ENCODE measurements at regions not wholly inside any gene's neighbourhood (a gene's known extent, or its start where the extent isn't known, plus 50 kb on each side); places are given as distances from the start of the nearest gene placed in this dataset.

DNA sequence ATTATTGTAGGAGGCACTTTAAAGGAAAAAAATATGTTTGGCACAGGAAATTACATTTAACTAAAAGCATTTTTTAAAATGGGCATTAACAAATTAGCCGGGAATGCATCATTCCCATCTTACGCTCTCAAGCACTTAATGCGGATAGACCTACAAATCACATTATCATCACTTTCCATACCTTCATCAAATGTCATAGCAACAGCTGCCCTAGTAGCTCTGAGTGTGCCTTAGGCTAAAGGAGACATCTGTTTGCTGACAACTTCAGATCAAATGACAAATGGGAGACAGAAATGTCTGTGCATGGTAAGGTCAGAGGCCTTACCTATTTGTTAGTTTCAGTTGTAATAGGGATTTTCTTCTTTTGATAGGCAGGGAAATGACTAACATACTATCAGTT lies 773.2 kb upstream of the SLC10A2 start:
- no peaks in the 10 kb centered on the region; the same call in 1 of the 2 replicates for H3K9me2 ChIP-seq (ENCODE audit: low read depth, low read length)
- TF ChIP-seq, protein P1, sequence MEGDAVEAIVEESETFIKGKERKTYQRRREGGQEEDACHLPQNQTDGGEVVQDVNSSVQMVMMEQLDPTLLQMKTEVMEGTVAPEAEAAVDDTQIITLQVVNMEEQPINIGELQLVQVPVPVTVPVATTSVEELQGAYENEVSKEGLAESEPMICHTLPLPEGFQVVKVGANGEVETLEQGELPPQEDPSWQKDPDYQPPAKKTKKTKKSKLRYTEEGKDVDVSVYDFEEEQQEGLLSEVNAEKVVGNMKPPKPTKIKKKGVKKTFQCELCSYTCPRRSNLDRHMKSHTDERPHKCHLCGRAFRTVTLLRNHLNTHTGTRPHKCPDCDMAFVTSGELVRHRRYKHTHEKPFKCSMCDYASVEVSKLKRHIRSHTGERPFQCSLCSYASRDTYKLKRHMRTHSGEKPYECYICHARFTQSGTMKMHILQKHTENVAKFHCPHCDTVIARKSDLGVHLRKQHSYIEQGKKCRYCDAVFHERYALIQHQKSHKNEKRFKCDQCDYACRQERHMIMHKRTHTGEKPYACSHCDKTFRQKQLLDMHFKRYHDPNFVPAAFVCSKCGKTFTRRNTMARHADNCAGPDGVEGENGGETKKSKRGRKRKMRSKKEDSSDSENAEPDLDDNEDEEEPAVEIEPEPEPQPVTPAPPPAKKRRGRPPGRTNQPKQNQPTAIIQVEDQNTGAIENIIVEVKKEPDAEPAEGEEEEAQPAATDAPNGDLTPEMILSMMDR (IDR thresholded peaks at IDR 0.05; ENCODE audit: low read length), result no peak
- no peak for TF ChIP-seq EZH2 (IDR thresholded peaks at IDR 0.05; ENCODE audit: borderline replicate concordance, low read length)
- no peaks in the 10 kb centered on the region for H4K20me1 ChIP-seq (ENCODE audit: insufficient read depth, low read length)
- H3K27me3 ChIP-seq (ENCODE audit: insufficient read depth, low read length), result no peaks in the 10 kb centered on the region
- H3K9ac ChIP-seq (ENCODE audit: low read length), result no peak overlapping the region
- H3K36me3 ChIP-seq (ENCODE audit: insufficient read depth, low read length), result no peaks in the 10 kb centered on the region
- H3K27ac ChIP-seq (ENCODE audit: low read depth, low read length, poor library complexity, severe bottlenecking), result no peak overlapping the region
- H3F3A ChIP-seq (ENCODE audit: insufficient read depth, low read length), result no peaks in the 10 kb centered on the region
- H3K79me2 ChIP-seq (ENCODE audit: insufficient read depth, low read length), result no peaks in the 10 kb centered on the region
- H2AFZ ChIP-seq (ENCODE audit: low read length), result no peak overlapping the region
- H3K4me2 ChIP-seq (ENCODE audit: low read length), result no peak overlapping the region
- H3K4me3 ChIP-seq (ENCODE audit: low read depth, low read length, poor library complexity, severe bottlenecking), result no peak overlapping the region
- no peaks in the 10 kb centered on the region for H3K9me3 ChIP-seq (ENCODE audit: low read length)
- H3K4me1 ChIP-seq (ENCODE audit: insufficient read depth, low read length, severe bottlenecking), result no peaks in the 10 kb centered on the region

DNA sequence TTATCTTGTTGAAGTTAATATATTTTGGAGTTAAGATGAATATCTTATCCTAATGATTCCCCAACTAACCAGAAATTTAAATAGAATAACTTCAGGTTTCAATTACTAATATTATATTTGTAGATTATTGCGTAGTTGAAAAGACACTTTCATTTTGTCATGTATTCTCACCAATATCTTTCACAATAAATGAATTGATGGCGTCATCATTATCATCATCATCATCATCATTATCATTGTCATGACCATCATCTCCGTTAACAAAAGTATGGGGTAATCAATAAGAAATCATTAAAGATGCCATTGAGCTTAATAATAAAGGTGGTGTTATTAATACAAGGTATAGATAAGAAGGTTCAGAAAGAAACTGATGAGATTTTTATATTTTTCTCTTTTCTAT lies 768.8 kb upstream of the SLC10A2 start:
- H3K79me2 ChIP-seq (ENCODE audit: insufficient read depth, low read length), result no peaks in the 10 kb centered on the region
- no peaks in the 10 kb centered on the region for H3F3A ChIP-seq (ENCODE audit: insufficient read depth, low read length)
- H3K36me3 ChIP-seq (ENCODE audit: insufficient read depth, low read length), result no peaks in the 10 kb centered on the region
- no peaks in the 10 kb centered on the region for H3K27me3 ChIP-seq (ENCODE audit: insufficient read depth, low read length)
- no peaks in the 10 kb centered on the region for H3K4me1 ChIP-seq (ENCODE audit: insufficient read depth, low read length, severe bottlenecking)
- no peak overlapping the region for H3K9ac ChIP-seq (ENCODE audit: low read length)
- no peak for TF ChIP-seq EZH2 (IDR thresholded peaks at IDR 0.05; ENCODE audit: borderline replicate concordance, low read length)
- TF ChIP-seq, protein P1 (IDR thresholded peaks at IDR 0.05; ENCODE audit: low read length), result no peak
- H2AFZ ChIP-seq (ENCODE audit: low read length), result no peak overlapping the region
- H3K27ac ChIP-seq (ENCODE audit: low read depth, low read length, poor library complexity, severe bottlenecking), result no peak overlapping the region
- no peaks in the 10 kb centered on the region for H3K9me2 ChIP-seq (ENCODE audit: low read depth, low read length)
- no peaks in the 10 kb centered on the region for H4K20me1 ChIP-seq (ENCODE audit: insufficient read depth, low read length)
- H3K4me2 ChIP-seq (ENCODE audit: low read length), result no peak overlapping the region
- no peak overlapping the region for H3K4me3 ChIP-seq (ENCODE audit: low read depth, low read length, poor library complexity, severe bottlenecking)
- H3K9me3 ChIP-seq (ENCODE audit: low read length), result no peaks in the 10 kb centered on the region

DNA sequence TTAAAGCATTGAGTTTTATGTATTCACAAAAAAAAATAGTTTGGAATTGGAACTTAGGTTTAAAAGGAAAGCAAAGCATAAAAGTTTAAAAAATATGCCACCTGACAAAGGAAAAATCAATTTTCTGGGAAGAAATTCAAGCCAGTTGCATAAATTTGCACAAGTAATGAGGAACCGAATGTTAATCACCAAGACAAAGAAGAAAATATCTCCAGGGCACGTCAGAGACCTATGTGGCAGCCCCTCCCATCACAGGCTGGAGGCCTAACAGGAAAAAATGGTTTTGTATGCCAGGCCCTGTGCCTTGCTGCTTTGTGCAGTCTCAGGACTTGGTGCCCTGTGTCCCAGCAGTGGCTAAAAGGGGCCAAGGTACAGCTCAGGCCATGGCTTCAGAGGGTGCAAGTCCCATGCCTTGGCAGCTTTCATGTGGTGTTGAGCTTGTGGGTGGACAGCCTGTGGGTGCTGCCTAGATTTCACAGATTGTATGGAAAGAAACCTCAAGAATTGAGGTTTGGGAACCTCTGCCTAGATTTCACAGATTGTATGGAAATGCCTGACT lies 767.2 kb upstream of the SLC10A2 start:
- Histone ChIP-seq H3K36me3 (ENCODE audit: insufficient read depth, low read length) (no peaks in the 10 kb centered on the region), H3K4me2 (ENCODE audit: low read length) (no peak overlapping the region), H3K9me3 (ENCODE audit: low read length) (no peaks in the 10 kb centered on the region), H3K79me2 (ENCODE audit: insufficient read depth, low read length) (no peaks in the 10 kb centered on the region), H3K27me3 (ENCODE audit: insufficient read depth, low read length) (no peaks in the 10 kb centered on the region), H2AFZ (ENCODE audit: low read length) (no peak overlapping the region), H3K9me2 (ENCODE audit: low read depth, low read length) (no peaks in the 10 kb centered on the region), H4K20me1 (ENCODE audit: insufficient read depth, low read length) (no peaks in the 10 kb centered on the region), H3K27ac (ENCODE audit: low read depth, low read length, poor library complexity, severe bottlenecking) (no peak overlapping the region), H3F3A (ENCODE audit: insufficient read depth, low read length) (no peaks in the 10 kb centered on the region), H3K4me1 (ENCODE audit: insufficient read depth, low read length, severe bottlenecking) (no peaks in the 10 kb centered on the region), H3K4me3 (ENCODE audit: low read depth, low read length, poor library complexity, severe bottlenecking) (no peak overlapping the region), H3K9ac (ENCODE audit: low read length) (no peak overlapping the region)
- TF ChIP-seq EZH2 (IDR thresholded peaks at IDR 0.05; ENCODE audit: borderline replicate concordance, low read length), result no peak
- TF ChIP-seq, protein P1 (IDR thresholded peaks at IDR 0.05; ENCODE audit: low read length), result no peak
